ENCODE measurements at regions not wholly inside any gene's neighbourhood (a gene's known extent, or its start where the extent isn't known, plus 50 kb on each side); places are given as distances from the start of the nearest gene placed in this dataset.

- H3K4me3 ChIP-seq (ENCODE audit: low read depth, poor library complexity, severe bottlenecking), result no peak overlapping the region
- 45 to 48% methylated on average over 4 of the region's 4 CpGs for WGBS, 2 donors
- TF ChIP-seq POLR2A (IDR thresholded peaks at IDR 0.05), result no peak
- TF ChIP-seq CTCF (IDR thresholded peaks at IDR 0.05), result no peak
- intact Hi-C loops (cut with DNase I; ENCODE audit: low total_unique reads), result no loop called here
- no peak for DNase-seq (ENCODE audit: low spot score in 2 of 2)
Measured at GRCh38 chr2:18209934-18210639, 331.6 kb downstream of the KCNS3 start.

- TF ChIP-seq POLR2A (IDR thresholded peaks at IDR 0.05) (no peak), CTCF (IDR thresholded peaks at IDR 0.05) (no peak)
- DNase-seq (ENCODE audit: low spot score in 2 of 2), result no peak
- intact Hi-C loops (cut with DNase I; ENCODE audit: low total_unique reads), result no loop called here
- no peak overlapping the region for H3K4me3 ChIP-seq (ENCODE audit: low read depth, poor library complexity, severe bottlenecking)
- WGBS, 2 donors, result 67 to 85% methylated on average over 1 of the region's 1 CpG
Measured at GRCh38 chr2:18208956-18209355, 330.5 kb downstream of the KCNS3 start.

- intact Hi-C loops (cut with DNase I; ENCODE audit: low total_unique reads), result no loop called here
- WGBS, 2 donors, result 100% methylated on average over 1 of the region's 1 CpG
- no peak for TF ChIP-seq CTCF (IDR thresholded peaks at IDR 0.05)
- TF ChIP-seq POLR2A (IDR thresholded peaks at IDR 0.05), result no peak
- no peak for DNase-seq (ENCODE audit: low spot score in 2 of 2)
- H3K4me3 ChIP-seq (ENCODE audit: low read depth, poor library complexity, severe bottlenecking), result no peak overlapping the region
Measured at GRCh38 chr2:18200771-18201170, 322.3 kb downstream of the KCNS3 start.

GRCh38 chr2:18198677-18199076 is 320.2 kb downstream of the KCNS3 start:
- no peak overlapping the region for H3K4me3 ChIP-seq (ENCODE audit: low read depth, poor library complexity, severe bottlenecking)
- DNase-seq (ENCODE audit: low spot score in 2 of 2), result no peak
- no peak for TF ChIP-seq POLR2A (IDR thresholded peaks at IDR 0.05)
- TF ChIP-seq CTCF (IDR thresholded peaks at IDR 0.05), result no peak
- WGBS, 2 donors, result 89 to 92% methylated on average over 2 of the region's 2 CpGs
- intact Hi-C loops (cut with DNase I; ENCODE audit: low total_unique reads), result no loop called here

- WGBS, 2 donors, result 89 to 91% methylated on average over 1 of the region's 1 CpG
- intact Hi-C loops (cut with DNase I; ENCODE audit: low total_unique reads), result no loop called here
- TF ChIP-seq CTCF (IDR thresholded peaks at IDR 0.05) (no peak), POLR2A (IDR thresholded peaks at IDR 0.05) (no peak)
- no peak for DNase-seq (ENCODE audit: low spot score in 2 of 2)
- H3K4me3 ChIP-seq (ENCODE audit: low read depth, poor library complexity, severe bottlenecking), result no peak overlapping the region
Measured at GRCh38 chr2:18194161-18194560, 315.7 kb downstream of the KCNS3 start.
